ENCODE measurements at regions not wholly inside any gene's neighbourhood (a gene's known extent, or its start where the extent isn't known, plus 50 kb on each side); places are given as distances from the start of the nearest gene placed in this dataset.

- no peak for DNase-seq
Measured at GRCh38 chr18:54772056-54772455, 56.2 kb upstream of the RAB27B start.

DNA sequence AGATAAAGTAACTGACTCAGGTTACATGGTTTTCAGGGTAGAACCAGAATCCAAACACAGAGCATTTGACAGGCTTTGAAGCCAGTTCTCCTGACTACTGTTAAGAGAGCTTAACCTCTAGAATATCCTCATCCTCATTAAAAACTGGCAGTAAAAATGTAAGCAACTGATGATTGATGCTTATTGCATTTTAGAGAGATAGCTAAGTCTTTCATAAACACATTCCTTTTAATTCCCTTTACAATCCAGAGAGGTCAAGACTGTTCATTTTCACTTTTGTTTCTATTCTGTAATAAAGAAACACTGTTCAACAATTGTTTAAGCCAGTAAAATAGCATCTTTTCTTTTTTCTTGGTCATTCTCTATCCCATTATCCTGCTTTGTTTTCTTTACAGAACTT is 53.9 kb upstream of the RAB27B start:
- DNase-seq: no peak

- no peak for DNase-seq
Measured at GRCh38 chr18:54774981-54775665, 53.2 kb upstream of the RAB27B start.

- no peak for DNase-seq
Measured at GRCh38 chr18:54775686-54776085, 52.6 kb upstream of the RAB27B start.

DNA sequence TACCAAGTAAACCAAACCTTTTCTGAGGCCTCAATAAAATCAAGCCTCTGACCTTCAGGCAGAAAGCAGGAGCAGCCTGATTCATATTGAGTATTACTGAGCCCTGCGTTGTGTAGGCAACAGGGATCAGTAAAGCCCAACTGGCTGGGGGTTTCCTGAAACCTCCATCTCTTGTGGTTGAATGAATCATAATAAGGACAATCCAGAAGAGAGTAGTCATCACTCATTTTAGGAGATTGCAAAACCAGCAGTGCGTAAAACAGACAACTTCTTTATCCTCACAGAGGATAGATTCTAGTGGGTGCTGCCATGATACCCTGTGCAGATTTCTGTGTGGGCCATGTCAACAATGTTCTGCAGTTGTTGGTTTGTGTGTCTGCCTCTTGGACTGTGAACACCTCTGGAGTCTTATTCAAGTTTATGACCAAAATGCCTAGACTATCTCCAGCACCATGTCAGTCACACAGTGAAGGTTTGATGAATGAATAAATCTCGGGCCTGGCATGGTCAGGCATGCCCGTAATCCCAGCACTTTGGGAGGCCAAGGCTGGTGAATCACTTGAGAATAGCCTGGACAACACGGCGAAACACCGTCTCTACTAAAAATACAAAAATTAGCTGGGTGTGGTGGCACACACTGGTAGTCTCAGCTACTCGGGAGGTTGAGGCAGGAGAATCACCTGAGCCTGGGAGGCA is 51.8 kb upstream of the RAB27B start:
- no peak for DNase-seq

DNA sequence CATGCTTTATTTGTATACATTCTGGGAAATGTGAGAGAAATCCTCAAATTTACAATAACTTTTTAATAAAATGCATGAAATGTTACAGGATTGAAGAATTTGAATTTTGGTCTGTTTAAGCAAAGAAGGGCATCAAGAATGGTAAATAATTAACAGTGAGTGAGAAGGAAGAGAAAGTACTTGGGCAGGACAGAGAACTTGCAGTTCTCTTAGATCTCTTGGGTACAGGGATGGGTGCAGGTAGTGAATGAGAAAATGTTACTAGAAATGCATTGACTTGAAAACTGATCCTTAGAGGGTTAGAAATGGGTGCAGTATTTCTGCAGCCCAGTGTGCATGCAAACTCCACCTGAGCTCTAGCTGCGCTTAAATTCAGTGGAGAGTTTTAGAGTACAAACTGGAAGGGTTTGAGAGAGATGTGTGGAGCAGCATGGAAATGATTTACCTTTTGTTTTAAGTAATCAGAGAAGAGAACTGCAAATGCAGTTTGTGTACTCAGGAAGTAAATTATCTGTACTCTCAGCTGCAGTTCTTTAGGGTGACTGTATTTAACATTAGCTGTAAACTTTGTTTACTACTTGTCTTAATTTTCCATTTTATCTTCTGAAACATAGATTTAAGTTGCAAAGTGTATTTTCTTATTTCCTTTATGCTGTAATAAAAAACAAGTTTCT is 51.0 kb upstream of the RAB27B start:
- no peak for DNase-seq

DNA sequence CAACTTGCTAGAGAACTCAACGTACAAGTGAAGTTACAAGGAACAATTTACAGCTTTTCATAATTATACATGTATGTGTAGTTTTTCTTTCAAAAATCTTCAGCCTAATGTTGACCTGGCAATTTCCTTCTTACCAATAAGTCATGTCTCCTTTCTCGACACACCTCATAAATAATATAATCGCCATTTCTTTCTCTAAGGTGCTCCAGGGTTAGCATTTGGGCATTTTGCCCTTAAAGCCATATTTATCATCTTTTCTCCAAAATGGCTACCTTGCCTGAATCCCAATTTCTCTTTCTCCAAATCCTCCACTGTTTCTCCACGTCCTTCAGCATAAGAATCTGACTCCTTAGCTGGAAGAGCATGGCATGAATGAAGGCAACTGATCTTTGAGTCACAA is 50.3 kb upstream of the RAB27B start:
- DNase-seq: no peak
